Activated naive CD4-positive, alpha-beta T cell treated with anti-CD3 and anti-CD28 coated beads, Interleukin-2, amount 50 U/mL, for 72 hours (primary cell): ENCODE measurements at regions not wholly inside any gene's neighbourhood (a gene's known extent, or its start where the extent isn't known, plus 50 kb on each side); places are given as distances from the start of the nearest gene placed in this dataset.

Experiments
- ATAC-seq, 2 donors: fragments of 150-1000 bp; cut with Tn5 transposase; 2 replicates each; pipeline ENCODE4 v1.10.0; 2021; ENCODE audit warnings: mild to moderate bottlenecking in 2 of 2, moderate library complexity in 2 of 2
- DNase-seq, 2 donors: peaks; one replicate each; pipeline ENCODE4 v3.0.0; 2021 to 2022; ENCODE audit warnings: low spot score in 2 of 2
- H3K27ac Mint-ChIP-seq, 2 donors: one replicate each; pipeline ENCODE4 v1.8.0; 2022; ENCODE audit warnings: mild to moderate bottlenecking in 2 of 2, mixed read lengths in 2 of 2
- H3K36me3 Mint-ChIP-seq, 2 donors: one replicate each; pipeline ENCODE4 v1.8.0; 2022; ENCODE audit warnings: mixed read lengths in 2 of 2
- H3K9me3 Mint-ChIP-seq, 2 donors: one replicate each; pipeline ENCODE4 v1.8.0; 2022; ENCODE audit warnings: mixed read lengths in 2 of 2

DNA sequence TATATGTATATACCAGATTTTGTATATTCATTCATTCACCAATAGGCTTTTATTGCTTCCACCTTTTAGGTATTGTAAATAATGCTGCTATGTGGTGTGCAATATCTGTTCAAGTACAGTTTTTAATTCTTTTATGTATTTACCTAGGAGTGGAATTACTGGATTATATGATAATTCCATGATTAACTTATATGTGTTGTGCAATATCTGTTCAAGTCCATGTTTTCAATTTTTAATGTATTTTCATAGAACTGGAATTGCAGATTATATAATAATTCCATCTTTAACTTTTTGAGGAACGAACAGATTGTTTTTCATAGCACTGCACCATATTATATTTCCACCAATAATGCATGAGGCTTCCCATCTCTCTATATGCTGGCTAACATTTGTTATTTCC lies 50.6 kb upstream of the L3MBTL4 start:
- DNase-seq (no peak), ATAC-seq (no peak)
- H3K27ac Mint-ChIP-seq: no peak overlapping the region
- peaks cover 0 to 4% of the 10 kb centered on the region in 2 donors for H3K36me3 Mint-ChIP-seq
- H3K9me3 Mint-ChIP-seq: peaks cover 13 to 16% of the 10 kb centered on the region in 2 donors

DNA sequence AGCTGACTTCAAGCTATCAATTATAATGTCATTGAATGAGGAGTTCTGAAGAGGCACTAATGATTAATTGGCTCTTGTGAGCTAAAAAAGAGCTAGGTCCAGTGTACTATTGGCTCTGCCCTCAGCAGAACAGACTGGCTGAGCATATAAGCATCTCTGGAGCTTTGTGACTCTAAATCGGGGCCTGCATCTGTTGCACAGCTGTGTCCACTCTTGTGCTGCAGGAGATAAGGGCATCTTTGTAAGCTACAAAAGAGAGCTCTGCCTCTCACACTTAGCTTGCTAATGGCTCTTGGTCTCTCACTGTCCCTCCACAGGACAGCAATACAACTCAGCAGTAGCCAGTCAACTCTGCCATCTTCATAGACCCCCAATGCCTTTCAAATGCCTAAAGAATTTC lies 61.5 kb upstream of the L3MBTL4 start:
- Mint-ChIP-seq H3K36me3 (peaks cover 0 to 8% of the 10 kb centered on the region in 2 donors), H3K27ac (no peak overlapping the region), H3K9me3 (peaks cover 10 to 19% of the 10 kb centered on the region in 2 donors)
- no peak for ATAC-seq
- DNase-seq: no peak

DNA sequence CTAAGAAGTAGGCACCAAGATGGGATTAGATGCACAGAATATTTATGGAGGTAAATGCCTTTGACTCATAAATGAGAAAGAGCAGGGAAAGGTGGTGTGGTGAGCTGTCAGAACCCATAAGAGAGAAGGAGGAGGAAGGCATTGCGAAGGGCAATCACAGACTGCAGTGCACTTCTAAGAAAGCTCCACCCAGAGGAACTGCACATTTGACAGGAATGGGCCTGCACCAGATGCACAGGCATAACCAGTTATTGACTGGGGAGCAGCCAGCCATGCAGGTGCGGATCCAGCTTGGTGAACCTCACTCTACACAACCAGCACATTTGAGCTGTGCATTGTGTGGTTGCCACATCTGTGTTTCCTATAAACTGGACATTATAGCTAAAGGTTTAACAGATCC lies 62.2 kb upstream of the L3MBTL4 start:
- DNase-seq (no peak), ATAC-seq (no peak)
- H3K36me3 Mint-ChIP-seq: peaks cover 0 to under 1% of the 10 kb centered on the region in 2 donors
- no peak overlapping the region for H3K27ac Mint-ChIP-seq
- peaks cover 3 to 12% of the 10 kb centered on the region in 2 donors for H3K9me3 Mint-ChIP-seq

DNA sequence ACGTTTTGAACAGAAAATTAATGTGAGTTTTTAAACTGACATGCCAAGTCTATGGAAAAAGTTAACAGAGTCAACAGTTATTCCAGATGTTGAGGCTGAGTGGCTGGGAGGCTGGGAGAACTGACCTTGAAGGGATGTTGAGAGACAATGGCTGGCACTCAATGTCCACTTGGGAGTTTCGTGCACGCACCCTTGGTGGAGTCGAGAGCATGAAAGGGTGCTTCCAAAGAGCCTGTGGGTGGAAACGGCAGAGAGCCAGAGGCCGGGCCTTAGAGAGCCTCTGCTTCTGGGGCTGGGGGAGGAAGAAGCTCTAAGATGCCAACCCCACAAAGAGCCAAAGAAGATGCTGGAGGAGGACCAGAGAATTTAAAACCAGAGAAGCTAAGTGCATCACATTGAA lies 63.4 kb upstream of the L3MBTL4 start:
- ATAC-seq: no peak
- Mint-ChIP-seq H3K27ac (no peak overlapping the region), H3K36me3 (no peaks in the 10 kb centered on the region), H3K9me3 (peaks cover 3 to 6% of the 10 kb centered on the region in 2 donors)
- DNase-seq: no peak

GRCh38 chr18:6479699-6480098 lies 65.0 kb upstream of the L3MBTL4 start:
- Mint-ChIP-seq H3K9me3 (peaks cover 0 to 3% of the 10 kb centered on the region in 2 donors), H3K36me3 (no peaks in the 10 kb centered on the region), H3K27ac (no peak overlapping the region)
- no peak for ATAC-seq
- no peak for DNase-seq

DNA sequence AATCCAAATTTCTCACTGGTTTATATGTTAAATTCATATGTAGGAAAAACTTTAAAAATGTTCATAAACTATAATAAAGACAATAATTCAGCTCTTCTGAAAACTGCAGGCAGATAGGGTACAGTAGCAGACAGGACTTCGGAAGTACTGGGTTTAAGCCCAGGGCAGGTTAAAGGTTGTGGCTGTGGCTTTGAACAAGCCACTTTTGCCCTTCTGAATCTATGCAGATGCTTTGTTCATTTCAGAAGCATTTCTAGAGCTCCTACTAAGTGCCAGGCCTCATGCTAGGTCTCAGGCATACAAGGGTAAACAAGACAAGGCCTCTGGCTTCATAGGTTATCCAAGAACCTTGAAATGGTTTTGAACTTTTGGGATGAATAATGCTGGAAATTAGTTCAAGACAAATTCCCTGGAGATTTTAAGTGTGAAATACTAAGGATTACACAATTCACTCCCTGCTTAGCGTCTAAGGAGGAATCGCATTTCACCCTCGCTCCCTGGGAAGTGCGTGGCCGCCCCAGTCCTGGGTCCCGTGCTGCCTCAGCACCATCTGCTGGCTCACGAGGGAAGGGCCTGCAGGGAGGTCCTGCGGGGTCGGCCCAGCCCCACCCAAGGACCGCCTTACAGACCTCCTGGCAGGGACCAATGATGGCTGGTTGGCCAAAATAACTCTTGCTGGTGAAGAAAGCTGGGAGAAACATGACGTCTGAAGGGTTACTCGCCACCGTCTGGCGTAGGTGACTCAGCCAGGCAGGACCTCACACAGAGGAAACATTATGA lies 67.7 kb upstream of the L3MBTL4 start:
- H3K36me3 Mint-ChIP-seq: no peaks in the 10 kb centered on the region
- no peaks in the 10 kb centered on the region for H3K9me3 Mint-ChIP-seq
- DNase-seq: peak in 1 of 2 donors; percentile 2
- no peak overlapping the region for H3K27ac Mint-ChIP-seq
- ATAC-seq: peak in 1 of 2 donors; percentile 31

DNA sequence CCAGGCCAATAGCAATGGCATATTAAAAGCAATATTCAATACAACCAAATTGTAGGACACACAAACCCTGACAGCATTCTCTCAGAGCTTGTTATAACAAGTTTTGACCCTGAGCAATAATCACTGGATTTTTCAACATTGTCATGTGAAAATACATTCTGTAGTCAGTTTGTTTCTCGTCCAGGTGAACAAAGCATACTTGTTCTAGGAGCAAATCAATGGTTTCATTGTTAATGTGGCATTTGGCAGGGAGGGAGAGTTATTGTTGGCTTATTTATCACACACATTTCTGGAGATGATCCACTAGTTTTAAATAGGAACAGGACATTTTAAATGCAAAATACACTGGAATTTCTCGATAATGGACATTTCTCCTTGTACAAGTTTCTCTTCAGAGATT lies 69.9 kb upstream of the L3MBTL4 start:
- Mint-ChIP-seq H3K36me3 (no peaks in the 10 kb centered on the region), H3K9me3 (no peaks in the 10 kb centered on the region), H3K27ac (no peak overlapping the region)
- ATAC-seq (no peak), DNase-seq (no peak)

DNA sequence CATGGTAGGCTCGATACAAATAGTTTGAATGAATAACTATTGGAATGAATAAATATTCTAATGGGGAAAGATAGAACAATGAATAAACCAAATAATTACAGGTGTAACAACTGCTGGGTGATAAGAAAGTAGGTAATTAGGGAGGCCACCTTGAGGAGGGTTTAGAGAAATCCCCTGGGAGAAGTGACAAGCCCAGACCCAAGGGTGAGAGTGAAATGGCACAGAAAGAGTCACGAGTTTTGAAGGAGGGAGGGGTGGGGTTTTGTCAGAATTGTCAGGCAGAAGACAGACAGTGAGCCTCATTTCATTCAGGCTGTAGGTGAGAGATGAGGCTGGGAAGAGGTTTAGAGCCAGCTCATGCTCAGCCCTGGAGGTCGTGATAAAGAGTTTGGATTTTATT lies 71.6 kb upstream of the L3MBTL4 start:
- Mint-ChIP-seq H3K9me3 (no peaks in the 10 kb centered on the region), H3K36me3 (no peaks in the 10 kb centered on the region), H3K27ac (no peak overlapping the region)
- ATAC-seq (no peak), DNase-seq (no peak)

- no peak overlapping the region for H3K27ac Mint-ChIP-seq
- H3K36me3 Mint-ChIP-seq: no peaks in the 10 kb centered on the region
- H3K9me3 Mint-ChIP-seq: no peaks in the 10 kb centered on the region
Measured at GRCh38 chr18:6486764-6487426, 72.2 kb upstream of the L3MBTL4 start.

DNA sequence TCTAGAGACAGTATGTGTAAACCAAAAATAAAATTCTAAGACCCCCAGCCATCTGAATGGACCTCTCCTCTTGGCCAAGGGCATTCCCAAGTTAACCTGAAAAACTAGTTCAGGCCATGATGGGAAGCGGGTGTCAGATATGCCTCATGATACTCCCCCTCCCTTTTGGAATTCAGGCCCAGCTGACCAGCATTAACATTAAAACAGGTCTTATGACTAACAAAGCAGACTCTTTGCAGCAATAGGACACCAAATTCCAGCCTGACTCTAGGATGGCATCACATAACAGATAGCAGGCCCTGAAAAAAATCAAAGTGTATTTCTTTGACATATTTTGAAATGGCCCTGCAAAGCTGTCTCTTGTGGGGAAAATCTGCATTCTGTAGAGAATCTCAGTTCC lies 73.3 kb upstream of the L3MBTL4 start:
- ATAC-seq (no peak), DNase-seq (no peak)
- Mint-ChIP-seq H3K9me3 (no peaks in the 10 kb centered on the region), H3K27ac (no peak overlapping the region), H3K36me3 (no peaks in the 10 kb centered on the region)

More at GRCh38 chr18:6486764-6487426, 72.2 kb upstream of the L3MBTL4 start:
- ATAC-seq (no peak), DNase-seq (no peak)

- H3K9me3 Mint-ChIP-seq: no peaks in the 10 kb centered on the region
- H3K36me3 Mint-ChIP-seq: no peaks in the 10 kb centered on the region
- ATAC-seq: no peak
- no peak for DNase-seq
- H3K27ac Mint-ChIP-seq: no peak overlapping the region
Measured at GRCh38 chr18:6488956-6489355, 74.2 kb upstream of the L3MBTL4 start.

- H3K9me3 Mint-ChIP-seq: no peaks in the 10 kb centered on the region
- H3K36me3 Mint-ChIP-seq: no peaks in the 10 kb centered on the region
- DNase-seq: no peak
- no peak for ATAC-seq
- H3K27ac Mint-ChIP-seq: no peak overlapping the region
Measured at GRCh38 chr18:6489977-6490376, 75.3 kb upstream of the L3MBTL4 start.

DNA sequence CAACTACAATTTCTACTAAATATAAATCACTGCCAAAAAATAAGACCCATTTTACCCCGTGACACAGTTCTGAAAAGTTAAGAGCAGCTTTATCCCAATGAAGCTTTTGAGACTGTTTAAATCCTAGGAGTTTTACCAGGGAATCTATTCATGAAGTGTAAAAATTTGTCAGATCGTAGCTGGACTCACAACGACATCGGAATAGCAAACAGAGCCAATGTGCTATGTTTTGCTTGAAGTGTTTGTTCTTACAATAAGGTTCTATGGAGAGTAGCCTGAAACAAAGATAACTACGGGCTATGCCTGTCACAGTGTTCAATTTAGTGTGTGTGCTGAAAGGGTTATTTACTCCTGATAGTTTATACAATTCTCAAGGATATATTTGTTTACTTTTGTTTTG lies 78.5 kb upstream of the L3MBTL4 start:
- DNase-seq: no peak
- H3K9me3 Mint-ChIP-seq: no peaks in the 10 kb centered on the region
- no peak overlapping the region for H3K27ac Mint-ChIP-seq
- no peaks in the 10 kb centered on the region for H3K36me3 Mint-ChIP-seq
- no peak for ATAC-seq

DNA sequence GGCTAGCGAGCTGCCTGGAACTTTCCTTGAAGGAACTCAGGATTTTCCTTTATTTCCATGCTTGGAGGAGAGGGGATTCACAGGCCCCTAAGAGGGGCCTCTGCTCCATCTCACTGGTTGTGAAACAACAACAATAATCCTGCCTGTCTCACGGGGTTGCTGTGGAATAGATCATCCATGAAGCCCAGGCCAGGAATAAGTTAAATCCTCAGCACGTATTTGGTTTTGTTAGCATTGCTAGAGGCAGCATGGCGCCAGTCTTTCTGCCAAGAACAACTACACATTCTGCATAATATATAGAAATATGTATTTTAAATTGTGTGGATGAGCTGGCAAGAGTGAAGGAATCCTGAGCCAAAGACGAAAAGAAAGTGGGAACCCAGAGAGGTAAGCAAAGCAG lies 80.8 kb upstream of the L3MBTL4 start:
- ATAC-seq: no peak
- H3K27ac Mint-ChIP-seq: no peak overlapping the region
- no peaks in the 10 kb centered on the region for H3K36me3 Mint-ChIP-seq
- H3K9me3 Mint-ChIP-seq: no peaks in the 10 kb centered on the region
- DNase-seq: no peak

DNA sequence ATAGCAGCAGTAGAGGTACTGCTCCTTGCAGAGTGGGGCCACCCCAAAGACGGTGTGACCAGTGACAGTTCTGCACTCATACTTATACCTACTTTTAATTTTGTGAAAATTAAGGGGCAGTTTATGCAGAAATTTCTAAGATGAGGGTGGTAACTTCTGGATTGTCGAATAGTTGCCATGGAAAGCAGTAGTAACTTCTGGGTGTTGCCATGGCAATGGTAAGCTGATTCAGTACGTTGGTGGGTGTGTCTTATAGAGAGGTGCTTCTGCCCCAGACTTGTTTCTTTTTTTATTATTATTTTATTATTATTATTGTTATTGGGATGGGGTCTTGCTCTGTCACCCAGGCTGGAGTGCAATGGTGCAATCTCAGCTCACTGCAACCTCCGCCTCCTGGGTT lies 82.8 kb upstream of the L3MBTL4 start:
- Mint-ChIP-seq H3K9me3 (peaks cover 0 to 8% of the 10 kb centered on the region in 2 donors), H3K27ac (no peak overlapping the region), H3K36me3 (no peaks in the 10 kb centered on the region)
- no peak for DNase-seq
- no peak for ATAC-seq

DNA sequence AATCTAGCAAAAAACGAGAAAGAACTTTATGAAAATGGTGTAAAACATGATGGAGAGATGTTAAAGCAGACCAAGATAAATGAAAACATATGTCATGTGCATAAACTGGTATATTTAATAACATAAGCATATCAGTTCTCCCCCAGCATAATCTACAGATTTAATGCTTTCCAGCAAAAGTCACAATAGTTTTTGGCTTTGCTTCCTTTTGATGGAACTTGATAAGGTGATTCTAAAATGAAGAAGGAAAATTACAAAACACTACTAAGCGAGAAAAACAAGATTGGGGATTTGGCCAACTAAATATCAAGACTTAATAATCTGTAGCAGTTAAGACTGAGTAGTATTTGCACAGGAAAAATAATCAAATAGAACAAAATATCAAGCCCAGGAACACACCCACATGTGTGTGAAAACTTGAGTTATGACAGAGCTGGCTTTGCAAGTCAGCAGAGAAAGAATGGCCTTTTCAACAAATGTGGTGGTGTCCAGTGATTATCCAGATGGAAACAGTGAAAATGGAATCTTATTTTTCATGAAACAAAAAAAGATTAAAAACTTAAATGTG lies 83.7 kb upstream of the L3MBTL4 start:
- ATAC-seq: no peak
- no peaks in the 10 kb centered on the region for H3K36me3 Mint-ChIP-seq
- DNase-seq: no peak
- peaks cover 0 to 12% of the 10 kb centered on the region in 2 donors for H3K9me3 Mint-ChIP-seq
- H3K27ac Mint-ChIP-seq: no peak overlapping the region

DNA sequence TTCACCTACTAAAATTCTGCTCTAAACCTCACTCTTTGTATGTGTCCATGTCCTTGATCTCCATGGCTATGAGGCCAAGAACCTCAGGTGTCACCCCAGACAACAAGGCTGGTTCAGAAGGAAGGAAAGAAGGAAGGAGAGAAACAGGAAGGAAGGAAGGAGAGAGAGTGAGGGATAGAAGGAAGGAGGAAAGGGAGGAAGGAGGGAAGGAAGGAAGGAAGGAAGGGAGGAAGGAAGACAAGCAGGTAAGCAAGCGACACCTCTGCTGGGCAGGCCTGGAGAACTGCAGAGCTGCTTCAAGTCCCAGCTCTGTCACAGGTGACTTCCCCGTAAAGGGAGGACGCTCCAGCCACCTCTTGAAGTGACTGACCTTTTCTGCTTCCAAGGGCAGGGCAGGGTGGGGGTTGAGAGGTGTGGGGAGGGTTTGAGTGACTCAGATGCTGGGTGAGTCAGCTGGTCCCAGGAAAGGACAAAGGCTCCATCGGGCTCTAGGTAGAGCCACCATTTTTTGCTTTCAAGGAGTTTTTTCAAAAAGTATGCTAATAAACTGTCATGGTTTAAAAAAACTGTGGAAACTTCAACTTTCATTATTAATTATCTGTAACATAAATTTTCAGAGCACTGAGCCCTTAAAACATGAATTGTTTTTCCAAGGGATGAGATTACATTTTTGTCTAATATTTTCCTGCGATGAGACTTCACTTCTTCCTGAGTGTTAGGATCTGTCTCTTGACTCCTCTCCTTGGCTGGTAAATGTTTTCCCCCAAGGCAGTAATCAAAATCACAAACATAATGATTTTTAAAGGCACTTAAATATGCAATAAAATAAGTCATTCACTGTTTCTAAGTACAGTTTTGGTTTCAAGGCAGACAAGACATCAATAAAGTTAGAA lies 90.1 kb upstream of the L3MBTL4 start:
- no peak for DNase-seq
- ATAC-seq: no peak
- H3K36me3 Mint-ChIP-seq: peaks cover 0 to 6% of the 10 kb centered on the region in 2 donors
- H3K9me3 Mint-ChIP-seq: peaks cover 0 to 20% of the 10 kb centered on the region in 2 donors
- H3K27ac Mint-ChIP-seq: no peak overlapping the region
